CD4-positive, alpha-beta T cell treated with Interleukin-2 at 100 ng/mL for 4 hours (primary cell): ENCODE measurements at regions not wholly inside any gene's neighbourhood (a gene's known extent, or its start where the extent isn't known, plus 50 kb on each side); places are given as distances from the start of the nearest gene placed in this dataset.

ENCODE experiments used
- DNase-seq: peaks from one replicate; pipeline ENCODE4 v3.0.0-alpha.2; 2020; ENCODE audit warnings: low spot score

DNA sequence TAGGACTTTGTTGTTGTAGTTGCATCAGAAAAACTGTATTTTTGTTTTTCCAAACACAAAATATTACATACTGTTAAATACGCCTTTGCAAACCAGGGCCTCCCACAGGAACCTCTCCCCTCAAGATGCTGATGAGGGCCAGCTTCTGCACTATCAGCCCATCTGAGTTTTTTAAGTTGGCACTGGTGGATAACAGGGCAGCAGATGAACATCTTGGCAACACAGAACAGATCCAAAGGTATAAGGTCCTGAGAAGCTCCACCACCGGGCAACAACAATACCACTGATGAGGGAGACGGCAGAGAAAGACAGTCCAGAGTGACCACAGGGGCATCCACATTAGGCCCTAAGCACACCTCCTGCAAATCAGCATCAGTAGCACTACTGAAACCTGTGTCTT lies 177.7 kb downstream of the DLL1 start:
- DNase-seq = no peak

- DNase-seq = no peak
Measured at GRCh38 chr6:170112583-170112860, 178.4 kb downstream of the DLL1 start.

- DNase-seq = no peak
Measured at GRCh38 chr6:170111816-170112582, 178.9 kb downstream of the DLL1 start.

GRCh38 chr6:170111141-170111664 lies 179.7 kb downstream of the DLL1 start:
- no peak for DNase-seq

DNA sequence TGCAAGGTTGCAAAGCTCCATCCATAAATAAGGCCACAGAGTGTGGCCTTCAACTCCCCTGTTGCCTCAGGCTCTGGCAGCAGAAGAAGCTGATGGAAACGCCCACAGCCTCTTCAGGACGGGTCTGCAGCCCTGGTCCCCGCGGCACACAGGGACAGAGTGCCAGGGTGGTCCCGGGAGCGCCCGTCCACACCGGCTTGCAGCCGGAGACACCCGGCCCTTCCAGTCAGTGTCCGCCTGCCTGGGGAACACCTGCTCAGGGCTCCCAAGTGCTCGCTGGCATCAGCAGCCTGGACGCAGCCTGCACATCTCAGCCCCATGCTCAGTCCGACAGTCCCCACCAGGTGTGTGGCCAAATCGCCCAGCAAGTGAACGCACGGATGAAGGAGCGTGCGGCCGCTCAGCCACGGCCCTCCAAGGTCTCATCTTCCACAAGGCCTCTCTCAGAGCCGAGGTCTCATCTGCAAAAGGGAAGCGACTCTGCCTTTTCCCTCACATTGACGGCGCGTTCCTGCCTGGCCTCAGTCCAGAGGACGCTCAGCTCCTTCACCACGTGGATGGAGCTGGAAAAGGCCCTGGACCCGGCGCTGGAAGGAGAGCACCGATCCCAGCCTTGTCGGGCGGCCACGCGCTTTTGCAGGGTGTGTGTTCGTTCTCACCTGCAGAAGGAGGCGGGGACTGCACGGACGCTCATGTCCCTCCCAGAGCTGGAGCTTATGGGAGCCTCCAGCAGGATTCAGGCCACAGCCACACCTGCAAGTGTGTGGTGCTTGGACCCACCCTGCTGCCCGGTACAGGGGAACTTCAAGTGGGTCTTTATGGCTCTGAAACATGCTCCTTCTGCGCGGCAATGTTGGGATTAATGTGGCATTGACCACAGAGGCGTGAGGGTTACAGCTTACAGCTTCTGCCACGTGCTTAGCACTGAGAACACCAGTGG lies 180.4 kb downstream of the DLL1 start:
- DNase-seq = no peak

DNA sequence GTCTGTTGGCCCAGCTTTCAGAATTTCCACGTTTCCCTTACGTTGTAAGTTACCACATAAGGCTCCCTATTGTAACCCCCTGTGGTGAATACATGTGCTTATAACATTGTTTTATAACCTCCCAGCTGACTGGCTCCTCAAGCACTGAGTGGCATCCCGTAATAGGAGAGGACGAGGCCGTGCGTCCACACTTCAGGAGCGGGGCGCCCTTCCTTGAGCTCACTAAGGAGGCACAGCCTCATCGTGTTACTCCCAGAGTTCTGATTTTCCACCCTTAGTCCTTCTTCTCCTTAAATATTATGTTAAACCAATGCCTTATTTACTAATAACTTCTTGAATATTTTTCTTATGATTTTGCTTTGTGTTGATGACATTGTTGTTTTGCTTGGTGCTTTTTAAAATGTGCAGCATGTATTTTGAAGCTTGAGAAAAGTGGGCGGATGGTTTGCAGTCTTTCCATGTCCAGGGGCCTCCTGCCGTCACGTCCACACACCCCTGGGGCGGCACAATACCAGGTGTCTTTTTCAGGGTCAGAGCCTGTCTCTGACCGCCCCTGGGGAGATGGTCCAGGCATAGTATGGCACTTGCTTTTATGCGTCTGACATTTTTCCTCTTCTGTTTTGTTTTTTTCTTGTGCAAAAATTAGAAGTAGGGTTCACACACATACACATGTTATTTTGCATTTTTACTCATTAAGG lies 181.8 kb downstream of the DLL1 start:
- no peak for DNase-seq

GRCh38 chr6:170108456-170108855 lies 182.4 kb downstream of the DLL1 start:
- no peak for DNase-seq

DNA sequence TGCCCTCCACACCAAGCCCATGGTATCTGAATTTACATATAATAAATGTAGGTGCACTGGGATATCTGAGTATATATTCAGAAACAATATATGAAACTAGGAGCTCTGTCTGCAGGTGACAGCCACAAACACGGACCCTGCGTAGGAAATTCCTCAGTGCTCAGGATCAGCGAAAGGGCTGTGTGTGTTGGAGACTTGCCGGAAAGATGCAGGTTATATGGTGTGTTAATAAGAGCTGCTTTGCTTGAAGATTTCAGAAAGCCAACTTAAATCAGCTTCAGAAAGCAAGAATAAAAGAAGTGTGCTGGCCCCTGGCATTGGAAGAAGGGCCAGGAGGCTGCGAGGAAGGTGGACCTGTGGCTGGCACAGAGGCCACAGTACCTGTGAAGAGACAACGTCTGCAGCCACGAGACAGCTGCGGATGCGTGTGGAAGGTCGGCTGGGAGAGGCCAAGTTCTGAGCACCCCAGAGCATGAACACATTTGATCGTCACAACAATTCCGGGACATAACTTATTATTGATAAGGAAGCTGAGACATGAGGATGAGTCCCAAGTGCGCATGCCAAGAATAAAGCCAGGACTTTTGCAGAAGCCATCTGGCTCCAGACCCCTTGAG lies 183.2 kb downstream of the DLL1 start:
- no peak for DNase-seq

DNA sequence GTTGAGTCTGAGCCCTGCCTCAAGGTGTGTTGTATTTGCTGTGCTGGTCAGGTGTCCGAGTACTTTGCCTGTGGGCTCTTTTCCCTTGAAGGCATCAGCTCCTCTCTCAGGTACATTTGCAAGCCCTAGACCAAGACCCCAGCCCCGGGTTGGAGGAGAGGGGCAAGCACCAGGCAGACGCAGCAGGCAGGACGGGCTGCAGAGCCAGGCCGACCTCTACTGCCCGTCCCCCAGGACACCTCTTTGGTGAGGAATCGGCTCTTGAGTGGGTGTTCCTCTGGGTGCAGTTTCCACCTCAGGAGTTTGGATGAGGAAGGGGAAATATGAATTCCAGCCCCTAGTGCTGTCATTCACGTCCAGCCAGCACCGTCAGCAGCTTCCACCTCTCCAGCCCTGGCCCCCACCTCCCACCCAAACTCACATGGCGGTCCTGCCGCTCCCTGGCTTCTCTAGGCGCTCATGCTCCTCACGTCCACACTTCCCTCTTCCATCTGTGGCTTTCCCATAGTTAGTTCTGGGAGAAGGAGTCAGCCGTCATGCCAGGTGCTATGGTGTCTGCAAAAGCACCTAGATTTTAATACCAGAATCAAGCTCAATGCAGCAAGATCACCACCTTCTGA lies 183.9 kb downstream of the DLL1 start:
- DNase-seq = no peak

DNA sequence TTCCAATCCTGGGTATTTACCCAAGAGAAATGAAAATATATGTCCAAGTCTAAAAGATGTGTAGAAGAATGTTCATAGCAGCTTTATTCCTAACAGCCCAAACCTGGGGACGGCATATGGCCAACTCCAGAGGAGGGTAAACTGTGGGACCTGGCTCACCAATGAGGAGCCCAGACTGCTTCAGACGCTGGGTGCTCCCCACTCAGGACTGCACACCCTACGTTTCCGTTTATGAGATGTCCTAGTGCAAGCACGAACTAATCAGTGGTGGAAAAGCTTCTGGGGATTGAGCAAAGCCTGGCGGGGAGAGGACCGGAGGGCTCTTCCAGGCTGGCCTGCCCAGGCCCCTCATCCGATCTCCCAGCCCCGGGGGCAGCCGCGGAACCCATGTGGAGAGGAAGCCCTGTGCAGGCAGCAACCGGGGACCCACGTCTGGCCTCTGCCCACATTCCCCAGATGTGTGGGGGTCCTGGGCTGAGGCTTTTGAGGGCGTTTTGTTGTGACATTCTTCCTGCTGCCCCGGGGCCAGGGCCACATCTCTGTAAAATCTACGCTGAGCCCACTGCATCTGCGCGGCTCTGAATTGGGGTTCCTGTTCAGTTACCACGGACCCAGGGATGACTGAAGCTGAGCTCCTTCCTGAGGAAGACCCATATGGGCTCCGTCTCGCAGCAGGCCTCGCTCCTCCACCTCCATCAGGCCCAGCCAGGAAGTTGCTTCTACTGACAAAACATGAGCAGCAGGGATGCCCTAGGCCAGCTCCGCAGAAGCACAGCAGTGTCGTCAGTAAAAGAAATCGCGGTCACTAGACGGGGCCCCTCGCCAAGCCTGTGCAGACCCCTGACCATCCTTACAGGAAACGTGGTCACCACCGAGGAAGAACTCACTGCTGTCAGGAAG lies 188.0 kb downstream of the DLL1 start:
- DNase-seq = no peak

GRCh38 chr6:170102038-170102437 lies 188.8 kb downstream of the DLL1 start:
- DNase-seq = no peak

DNA sequence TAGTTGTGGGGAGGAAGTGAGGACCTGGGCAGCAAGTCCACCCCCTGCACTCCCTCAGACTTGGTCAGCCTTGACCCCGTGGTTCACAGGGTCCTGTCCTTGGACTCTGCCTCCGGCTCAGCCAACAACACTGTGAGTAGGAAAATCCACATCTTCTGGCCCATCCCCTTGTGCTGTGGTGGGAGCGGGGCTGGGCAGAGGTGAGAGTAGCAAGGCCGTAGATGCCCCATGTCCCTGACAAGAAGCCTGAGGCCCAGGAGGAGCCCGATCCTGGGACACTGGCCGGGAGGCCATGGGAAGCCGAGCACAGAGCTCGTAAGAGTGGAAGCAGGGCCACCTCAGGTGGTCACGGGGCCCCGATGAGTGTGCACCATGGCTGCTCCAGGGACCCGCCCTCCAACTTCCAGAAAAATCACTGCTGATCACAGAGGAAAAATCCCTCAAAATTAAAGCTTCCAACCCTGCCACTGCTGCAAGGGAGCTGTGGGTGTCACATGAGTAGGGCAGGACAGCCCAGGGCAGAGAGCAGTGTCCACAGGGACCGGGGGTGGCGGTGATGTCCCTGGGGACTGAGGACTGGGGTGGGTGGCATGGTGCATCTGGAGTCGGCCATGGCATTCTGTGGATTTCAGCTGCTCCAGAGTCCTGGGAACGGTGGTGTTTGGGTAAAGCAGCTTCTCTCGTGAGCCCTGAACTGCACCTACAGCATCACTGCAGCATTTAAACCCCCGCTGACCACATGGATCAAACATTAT lies 189.4 kb downstream of the DLL1 start:
- no peak for DNase-seq

DNA sequence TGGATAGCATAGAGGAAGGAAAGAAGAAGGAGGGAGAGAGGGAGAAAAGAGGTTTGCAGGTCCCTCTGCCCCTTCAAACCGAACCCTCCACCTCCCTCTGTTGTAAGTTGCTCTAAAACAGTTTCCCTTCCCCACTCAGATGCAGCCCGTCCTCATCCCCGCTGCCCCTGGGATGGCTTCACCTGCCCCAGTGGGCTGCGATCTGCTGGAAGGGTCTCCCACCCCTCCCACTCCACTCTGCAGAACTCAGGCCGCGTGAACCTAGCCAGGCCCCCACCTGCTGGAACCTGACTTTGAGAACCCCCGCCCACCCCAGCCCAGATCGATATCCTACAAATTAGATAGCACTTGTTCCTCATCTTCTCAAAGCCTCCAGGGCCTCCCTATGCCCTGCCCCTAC lies 190.8 kb downstream of the DLL1 start:
- DNase-seq = no peak

- DNase-seq = no peak
Measured at GRCh38 chr6:170099387-170099786, 191.5 kb downstream of the DLL1 start.

DNA sequence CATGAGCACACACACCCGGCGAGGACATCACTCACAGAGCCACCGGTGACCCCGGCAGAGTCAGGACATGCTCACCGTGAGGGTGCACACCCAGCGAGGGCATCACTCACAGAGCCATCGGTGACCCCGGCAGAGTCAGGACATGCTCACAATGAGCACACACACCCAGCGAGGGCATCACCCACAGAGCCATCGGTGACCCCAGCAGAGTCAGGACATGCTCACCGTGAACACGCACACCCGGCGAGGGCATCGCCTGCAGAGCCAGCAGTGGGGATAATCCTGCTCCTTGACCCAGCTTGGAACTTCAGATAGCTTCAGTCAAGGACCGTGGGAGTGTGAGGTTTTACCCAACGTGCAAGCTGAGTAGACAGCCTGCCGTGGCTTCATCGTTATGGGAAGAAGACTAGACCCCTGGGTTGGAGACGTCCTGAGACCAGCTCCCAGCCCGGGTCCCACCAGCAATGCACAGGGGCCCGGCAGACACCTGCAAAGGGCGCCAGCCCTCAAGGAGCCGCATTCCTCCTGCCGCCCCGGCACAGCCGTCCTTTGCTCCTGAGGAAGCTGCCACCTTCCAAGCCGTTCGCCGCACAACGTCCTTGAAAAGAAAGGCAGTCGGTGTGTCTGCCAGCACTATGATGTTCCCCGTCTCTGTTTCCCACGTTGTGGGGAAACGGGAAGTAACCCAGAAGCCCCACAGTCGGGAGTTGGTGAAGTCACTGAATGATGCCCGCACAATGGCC lies 192.3 kb downstream of the DLL1 start:
- DNase-seq = no peak

GRCh38 chr6:170097505-170098427 lies 193.1 kb downstream of the DLL1 start:
- DNase-seq = no peak

GRCh38 chr6:170096803-170097504 lies 193.9 kb downstream of the DLL1 start:
- DNase-seq = no peak
